SU-DHL-6 (cell line): ENCODE measurements at regions not wholly inside any gene's neighbourhood (a gene's known extent, or its start where the extent isn't known, plus 50 kb on each side); places are given as distances from the start of the nearest gene placed in this dataset.

Source experiments
- EZH2phosphoT487 ChIP-seq: fragments of 200-600 bp; sonication (generic), shearing (Covaris generic); conservative IDR thresholded peaks from 2 replicates; pipeline ENCODE4 v1.6.1; 2018; ENCODE audit warnings: mild to moderate bottlenecking, antibody characterized with exemption, low read length, moderate library complexity, mixed read lengths
- TF ChIP-seq, protein P1 (sequence below): fragments of 200-600 bp; sonication (generic); IDR thresholded peaks from one replicate; pipeline ENCODE4 v1.5.1; 2017; ENCODE audit warnings: antibody characterized with exemption, mild to moderate bottlenecking, low read length, moderate library complexity; ENCODE audit not compliant: insufficient read depth, poor library complexity, severe bottlenecking

DNA sequence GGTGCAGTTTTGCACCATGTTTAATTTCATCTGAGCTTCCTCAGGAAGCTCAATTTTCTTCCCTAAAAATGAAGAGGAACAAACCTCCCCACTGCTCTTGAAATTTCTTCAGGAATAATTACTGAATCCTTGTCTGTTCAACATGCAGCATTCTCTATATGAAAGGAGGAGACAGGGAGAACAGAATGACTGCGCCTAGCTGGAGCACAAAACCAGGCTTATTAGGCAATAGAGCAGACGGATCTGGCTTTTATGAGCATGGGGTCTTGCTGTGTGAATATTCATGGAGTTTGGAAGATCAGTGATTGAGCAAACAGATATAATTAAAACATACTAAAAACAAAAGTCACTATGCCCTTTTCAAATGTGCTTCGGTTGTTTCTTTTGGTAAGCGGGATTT is 148.1 kb downstream of the SUDS3 start:
- TF ChIP-seq, protein P1, sequence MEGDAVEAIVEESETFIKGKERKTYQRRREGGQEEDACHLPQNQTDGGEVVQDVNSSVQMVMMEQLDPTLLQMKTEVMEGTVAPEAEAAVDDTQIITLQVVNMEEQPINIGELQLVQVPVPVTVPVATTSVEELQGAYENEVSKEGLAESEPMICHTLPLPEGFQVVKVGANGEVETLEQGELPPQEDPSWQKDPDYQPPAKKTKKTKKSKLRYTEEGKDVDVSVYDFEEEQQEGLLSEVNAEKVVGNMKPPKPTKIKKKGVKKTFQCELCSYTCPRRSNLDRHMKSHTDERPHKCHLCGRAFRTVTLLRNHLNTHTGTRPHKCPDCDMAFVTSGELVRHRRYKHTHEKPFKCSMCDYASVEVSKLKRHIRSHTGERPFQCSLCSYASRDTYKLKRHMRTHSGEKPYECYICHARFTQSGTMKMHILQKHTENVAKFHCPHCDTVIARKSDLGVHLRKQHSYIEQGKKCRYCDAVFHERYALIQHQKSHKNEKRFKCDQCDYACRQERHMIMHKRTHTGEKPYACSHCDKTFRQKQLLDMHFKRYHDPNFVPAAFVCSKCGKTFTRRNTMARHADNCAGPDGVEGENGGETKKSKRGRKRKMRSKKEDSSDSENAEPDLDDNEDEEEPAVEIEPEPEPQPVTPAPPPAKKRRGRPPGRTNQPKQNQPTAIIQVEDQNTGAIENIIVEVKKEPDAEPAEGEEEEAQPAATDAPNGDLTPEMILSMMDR, result no peak
- TF ChIP-seq EZH2phosphoT487, result no peak
